ENCODE measurements at regions not wholly inside any gene's neighbourhood (a gene's known extent, or its start where the extent isn't known, plus 50 kb on each side); places are given as distances from the start of the nearest gene placed in this dataset.

- H3K4me3 ChIP-seq = no peak overlapping the region
- H3K27ac ChIP-seq = no peak overlapping the region
- TF ChIP-seq CTCF (IDR thresholded peaks at IDR 0.05) = no peak
- DNase-seq (ENCODE audit: low spot score) = no peak
These were observed 122.6 kb upstream of the IRX4 start for GRCh38 chr5:2005101-2006041.

DNA sequence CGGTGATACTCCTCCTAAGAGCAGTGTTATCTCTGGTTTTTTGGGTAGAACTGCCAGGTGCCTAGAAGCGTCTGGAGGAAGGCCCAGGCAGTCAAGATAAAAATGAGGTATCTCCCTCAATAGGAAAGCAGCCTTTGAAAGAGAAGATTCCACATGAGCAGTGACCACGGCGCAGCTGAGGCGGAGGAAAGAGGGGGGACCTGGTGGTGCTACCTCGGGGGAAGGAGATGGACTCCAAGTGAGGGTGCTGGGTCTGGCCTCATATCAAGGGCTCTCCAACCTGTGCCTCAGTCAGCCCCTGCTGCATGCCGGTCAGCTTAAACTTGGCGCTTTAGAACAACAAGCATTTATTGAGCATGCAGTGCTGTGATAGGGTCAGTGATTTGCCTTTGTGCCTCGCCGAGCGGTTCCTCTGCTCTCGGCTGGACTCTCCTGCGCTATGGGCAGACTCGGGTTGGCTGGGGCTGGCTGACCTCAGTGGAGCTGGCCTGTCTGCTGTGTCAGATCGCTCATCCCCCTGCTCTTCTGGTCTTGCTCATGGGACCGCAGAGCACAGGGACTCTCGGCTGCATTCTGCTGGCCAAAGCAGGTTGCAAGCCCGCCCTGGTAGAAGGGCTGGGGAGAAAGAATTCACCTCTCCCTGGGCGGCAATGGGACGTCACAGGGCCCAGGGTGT lies 121.1 kb upstream of the IRX4 start:
- no peak for TF ChIP-seq CTCF (IDR thresholded peaks at IDR 0.05)
- Histone ChIP-seq H3K27ac (no peak overlapping the region), H3K4me3 (no peak overlapping the region)
- no peak for DNase-seq (ENCODE audit: low spot score)

- no peak for TF ChIP-seq CTCF (IDR thresholded peaks at IDR 0.05)
- Histone ChIP-seq H3K27ac (no peak overlapping the region), H3K4me3 (no peak overlapping the region)
- DNase-seq (ENCODE audit: low spot score) = no peak
These were observed 120.5 kb upstream of the IRX4 start for GRCh38 chr5:2003206-2003605.

GRCh38 chr5:2001300-2001699 lies 118.6 kb upstream of the IRX4 start:
- H3K4me3 ChIP-seq = no peak overlapping the region

DNA sequence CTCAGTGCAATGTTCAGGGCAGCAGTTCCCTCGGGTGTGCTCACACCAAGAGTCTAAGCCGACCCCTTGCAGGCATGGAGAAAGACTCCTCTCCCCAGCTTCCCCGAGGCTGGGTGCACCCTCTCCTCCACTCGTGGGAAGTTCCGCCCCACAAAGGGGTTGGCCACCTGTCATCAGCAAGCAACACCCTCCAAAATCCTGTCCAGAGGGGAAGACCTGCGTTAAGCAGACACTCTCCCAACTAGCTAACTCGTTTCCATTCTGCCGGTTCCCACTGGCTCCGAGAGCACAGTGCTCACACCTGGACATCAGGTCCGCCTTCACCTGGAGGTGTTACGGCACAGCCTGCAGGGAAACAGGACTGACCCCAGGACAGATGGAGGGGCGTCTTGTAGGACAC lies 117.9 kb upstream of the IRX4 start:
- Histone ChIP-seq H3K4me3 (no peak overlapping the region), H3K27ac (no peak overlapping the region)
- TF ChIP-seq CTCF (IDR thresholded peaks at IDR 0.05) = no peak
- DNase-seq (ENCODE audit: low spot score) = no peak

More at GRCh38 chr5:2001300-2001699, 118.6 kb upstream of the IRX4 start:
- TF ChIP-seq CTCF (IDR thresholded peaks at IDR 0.05) = no peak
- H3K27ac ChIP-seq = no peak overlapping the region
- no peak for DNase-seq (ENCODE audit: low spot score)

DNA sequence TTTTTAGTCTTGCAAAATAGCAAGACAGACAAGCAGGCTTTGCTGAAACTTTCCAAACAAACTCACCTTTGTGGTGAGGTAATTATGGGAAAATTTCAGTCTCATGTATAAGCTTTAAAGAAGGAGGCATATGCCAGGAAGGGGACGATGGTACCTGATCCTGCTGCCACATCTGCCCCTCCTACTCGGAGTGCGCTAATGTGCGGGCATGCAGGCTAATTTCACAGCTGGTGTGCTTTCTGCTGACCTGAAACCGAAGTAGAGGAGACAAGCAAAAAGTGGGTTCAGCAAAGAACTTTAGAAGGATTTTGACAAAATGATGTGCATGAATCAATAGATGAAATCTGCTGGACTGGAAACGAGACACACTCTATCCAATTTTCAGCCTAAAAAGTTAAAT lies 117.1 kb upstream of the IRX4 start:
- Histone ChIP-seq H3K27ac (no peak overlapping the region), H3K4me3 (no peak overlapping the region)
- no peak for TF ChIP-seq CTCF (IDR thresholded peaks at IDR 0.05)
- no peak for DNase-seq (ENCODE audit: low spot score)
